ENCODE measurements at regions not wholly inside any gene's neighbourhood (a gene's known extent, or its start where the extent isn't known, plus 50 kb on each side); places are given as distances from the start of the nearest gene placed in this dataset.

DNA sequence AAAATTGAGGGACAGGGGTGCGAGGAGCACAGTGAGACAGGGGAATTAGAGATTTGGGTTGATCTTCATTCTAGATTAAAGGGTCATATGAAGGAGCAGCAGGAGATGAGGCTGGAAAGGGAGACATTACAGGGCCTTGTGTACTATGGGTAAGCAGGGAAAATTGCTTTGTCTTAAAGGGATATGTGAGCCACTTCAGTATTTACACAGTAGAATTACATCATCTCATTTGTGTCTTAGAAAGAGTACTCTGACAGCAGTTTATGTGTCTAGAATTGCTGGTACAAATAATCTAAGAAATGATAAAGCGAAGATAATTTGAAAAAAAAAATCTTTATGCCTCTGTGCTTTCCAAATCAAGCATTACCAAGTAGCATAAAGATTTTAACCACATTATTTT lies 287.0 kb upstream of the ARRDC3 start:
- TF ChIP-seq CTCF (IDR thresholded peaks at IDR 0.05) (no peak), POLR2A (IDR thresholded peaks at IDR 0.05) (no peak)
